ENCODE measurements at regions not wholly inside any gene's neighbourhood (a gene's known extent, or its start where the extent isn't known, plus 50 kb on each side); places are given as distances from the start of the nearest gene placed in this dataset.

- DNase-seq (ENCODE audit: low spot score), result no peak
- in situ Hi-C loops (cut with MboI; ENCODE audit: low sequenced_read_pairs, unreplicated experiment), result no loop called here
- no peak for TF ChIP-seq CTCF (IDR thresholded peaks at IDR 0.05; ENCODE audit: borderline replicate concordance, control extremely low read depth, extremely low read depth, insufficient read depth, missing control alignments)
Measured at GRCh38 chr7:98687111-98687751, 70.1 kb downstream of the NPTX2 start.

- no peak for TF ChIP-seq CTCF (IDR thresholded peaks at IDR 0.05; ENCODE audit: borderline replicate concordance, control extremely low read depth, extremely low read depth, insufficient read depth, missing control alignments)
- no peak for DNase-seq (ENCODE audit: low spot score)
- in situ Hi-C loops (cut with MboI; ENCODE audit: low sequenced_read_pairs, unreplicated experiment), result no loop called here
Measured at GRCh38 chr7:98691619-98692018, 74.5 kb downstream of the NPTX2 start.

- in situ Hi-C loops (cut with MboI; ENCODE audit: low sequenced_read_pairs, unreplicated experiment), result no loop called here
- no peak for DNase-seq (ENCODE audit: low spot score)
- no peak for TF ChIP-seq CTCF (IDR thresholded peaks at IDR 0.05; ENCODE audit: borderline replicate concordance, control extremely low read depth, extremely low read depth, insufficient read depth, missing control alignments)
Measured at GRCh38 chr7:98697083-98697482, 80.0 kb downstream of the NPTX2 start.

- no peak for TF ChIP-seq CTCF (IDR thresholded peaks at IDR 0.05; ENCODE audit: borderline replicate concordance, control extremely low read depth, extremely low read depth, insufficient read depth, missing control alignments)
- no peak for DNase-seq (ENCODE audit: low spot score)
- in situ Hi-C loops (cut with MboI; ENCODE audit: low sequenced_read_pairs, unreplicated experiment), result no loop called here
Measured at GRCh38 chr7:98697485-98698240, 80.6 kb downstream of the NPTX2 start.

- DNase-seq (ENCODE audit: low spot score), result no peak
- TF ChIP-seq CTCF (IDR thresholded peaks at IDR 0.05; ENCODE audit: borderline replicate concordance, control extremely low read depth, extremely low read depth, insufficient read depth, missing control alignments), result no peak
- in situ Hi-C loops (cut with MboI; ENCODE audit: low sequenced_read_pairs, unreplicated experiment), result no loop called here
Measured at GRCh38 chr7:98698976-98699375, 81.9 kb downstream of the NPTX2 start.

GRCh38 chr7:98700533-98700932 is 83.4 kb downstream of the NPTX2 start:
- DNase-seq (ENCODE audit: low spot score), result no peak
- in situ Hi-C loops (cut with MboI; ENCODE audit: low sequenced_read_pairs, unreplicated experiment), result no loop called here
- TF ChIP-seq CTCF (IDR thresholded peaks at IDR 0.05; ENCODE audit: borderline replicate concordance, control extremely low read depth, extremely low read depth, insufficient read depth, missing control alignments), result no peak
